SK-N-SH treated with all-trans-retinoic acid at 6 μM for 48 hours (cell line): ENCODE measurements at regions not wholly inside any gene's neighbourhood (a gene's known extent, or its start where the extent isn't known, plus 50 kb on each side); places are given as distances from the start of the nearest gene placed in this dataset.
A peak's percentile ranks its signal among the peaks of the same experiment; 100 is the strongest.

Experiments
- ATAC-seq: fragments of 200-7000 bp; cut with Tn5 transposase; 3 replicates; pipeline ENCODE4 v1.9.1; 2020; ENCODE audit warnings: mild to moderate bottlenecking, moderate library complexity
- ARNTL ChIP-seq: fragments of 450-650 bp; formaldehyde crosslinking; IDR thresholded peaks from 2 replicates; pipeline ENCODE4 v1.5.0; 2020; ENCODE audit warnings: low read depth, mild to moderate bottlenecking, moderate library complexity, borderline replicate concordance
- CREB5 ChIP-seq: fragments of 250-450 bp; sonication (Bioruptor Pico); IDR thresholded peaks from 2 replicates; pipeline ENCODE4 v1.5.1; 2020; ENCODE audit warnings: low read depth, mild to moderate bottlenecking, moderate library complexity
- CSDC2 ChIP-seq: fragments of 250-450 bp; sonication (Bioruptor Pico); IDR thresholded peaks from 2 replicates; pipeline ENCODE4 v1.5.0; 2020; ENCODE audit warnings: mild to moderate bottlenecking, moderate library complexity
- CSRNP3 ChIP-seq: fragments of 250-450 bp; sonication (Bioruptor Pico); IDR thresholded peaks from 2 replicates; pipeline ENCODE4 v1.5.1; 2021; ENCODE audit warnings: mild to moderate bottlenecking, moderate library complexity
- GLIS3 ChIP-seq: fragments of 250-450 bp; sonication (Bioruptor Pico); IDR thresholded peaks from 2 replicates; pipeline ENCODE4 v1.5.0; 2020; ENCODE audit warnings: mild to moderate bottlenecking, moderate library complexity
- ISL1 ChIP-seq: fragments of 250-450 bp; sonication (Bioruptor Pico); IDR thresholded peaks from 2 replicates; pipeline ENCODE4 v2.1.2; 2022; ENCODE audit warnings: mild to moderate bottlenecking, moderate library complexity
- OSR1 ChIP-seq: fragments of 250-450 bp; sonication (Bioruptor Pico); IDR thresholded peaks from 2 replicates; pipeline ENCODE4 v1.8.0; 2022; ENCODE audit warnings: moderate library complexity, mild to moderate bottlenecking, inconsistent platforms
- PATZ1 ChIP-seq: fragments of 250-450 bp; sonication (Bioruptor Pico); IDR thresholded peaks from 2 replicates; pipeline ENCODE4 v1.8.0; 2020; ENCODE audit warnings: mild to moderate bottlenecking, moderate library complexity, borderline replicate concordance
- POU6F1 ChIP-seq: fragments of 250-450 bp; sonication (Bioruptor Pico); IDR thresholded peaks from 2 replicates; pipeline ENCODE4 v1.8.0; 2021; ENCODE audit warnings: low read depth, mild to moderate bottlenecking, moderate library complexity, borderline replicate concordance
- PPARA ChIP-seq: fragments of 250-450 bp; sonication (Bioruptor Pico); IDR thresholded peaks from 2 replicates; pipeline ENCODE4 v1.5.0; 2020; ENCODE audit warnings: mild to moderate bottlenecking, borderline replicate concordance
- SNAI2 ChIP-seq: fragments of 250-450 bp; sonication (Bioruptor Pico); IDR thresholded peaks from 2 replicates; pipeline ENCODE4 v1.5.0; 2020; ENCODE audit warnings: mild to moderate bottlenecking, moderate library complexity
- TCF4 ChIP-seq: fragments of 250-450 bp; sonication (Bioruptor Pico); IDR thresholded peaks from 2 replicates; pipeline ENCODE4 v1.8.0; 2021; ENCODE audit warnings: mild to moderate bottlenecking, moderate library complexity, borderline replicate concordance
- TOX ChIP-seq: fragments of 250-450 bp; sonication (Bioruptor Pico); IDR thresholded peaks from 2 replicates; pipeline ENCODE4 v1.8.0; 2021; ENCODE audit warnings: mild to moderate bottlenecking, moderate library complexity, borderline replicate concordance
- TSHZ2 ChIP-seq: fragments of 250-450 bp; sonication (Bioruptor Pico); IDR thresholded peaks from 2 replicates; pipeline ENCODE4 v1.5.0; 2020; ENCODE audit warnings: mild to moderate bottlenecking, moderate library complexity
- ZC3H10 ChIP-seq: fragments of 250-450 bp; sonication (Bioruptor Pico); IDR thresholded peaks from 2 replicates; pipeline ENCODE4 v1.5.1; 2021; ENCODE audit warnings: mild to moderate bottlenecking, moderate library complexity
- ZFP30 ChIP-seq: fragments of 450-650 bp; formaldehyde crosslinking; IDR thresholded peaks from 2 replicates; pipeline ENCODE4 v1.5.0; 2022; ENCODE audit warnings: mild to moderate bottlenecking, moderate library complexity
- ZNF565 ChIP-seq: fragments of 450-650 bp; formaldehyde crosslinking; conservative IDR thresholded peaks from 2 replicates; pipeline ENCODE4 v1.5.0; 2020; ENCODE audit warnings: low read depth, mild to moderate bottlenecking, moderate library complexity
- ZNF70 ChIP-seq: fragments of 450-650 bp; formaldehyde crosslinking; IDR thresholded peaks from 2 replicates; pipeline ENCODE4 v1.5.0; 2020; ENCODE audit warnings: mild to moderate bottlenecking, moderate library complexity

GRCh38 chr3:169029674-169030285 is 633.7 kb downstream of the MECOM start:
- no peak for ATAC-seq
- no peak for TF ChIP-seq TCF4
- TF ChIP-seq TSHZ2 (CRISPR knock-in tag) = no peak
- TF ChIP-seq POU6F1 (CRISPR knock-in tag) = no peak
- no peak for TF ChIP-seq ZNF565 (CRISPR knock-in tag)
- TF ChIP-seq ISL1 (CRISPR knock-in tag) = no peak
- no peak for TF ChIP-seq SNAI2 (CRISPR knock-in tag)
- no peak for TF ChIP-seq GLIS3 (CRISPR knock-in tag)
- no peak for TF ChIP-seq ZC3H10
- TF ChIP-seq CREB5 (CRISPR knock-in tag) = no peak
- no peak for TF ChIP-seq TOX (CRISPR knock-in tag)
- no peak for TF ChIP-seq CSDC2 (CRISPR knock-in tag)
- TF ChIP-seq PATZ1 = no peak
- TF ChIP-seq PPARA = no peak
- TF ChIP-seq OSR1 (CRISPR knock-in tag) = no peak
- TF ChIP-seq ARNTL (CRISPR knock-in tag) = no peak

- no peak for TF ChIP-seq POU6F1 (CRISPR knock-in tag)
- TF ChIP-seq, all 23 proteins: peak for 0
- ATAC-seq = no peak
Observed at GRCh38 chr3:169028716-169029115, 634.8 kb downstream of the MECOM start.

- peak; percentile 79 for ATAC-seq
Observed at GRCh38 chr3:169026543-169027182, 636.8 kb downstream of the MECOM start.

More at GRCh38 chr3:169026543-169027182, 636.8 kb downstream of the MECOM start:
- TF ChIP-seq PPARA (no peak), ZFP30 (no peak), PATZ1 (no peak), CSRNP3 (no peak), ZNF70 (CRISPR knock-in tag) (no peak), ZC3H10 (no peak)
